ENCODE measurements at regions not wholly inside any gene's neighbourhood (a gene's known extent, or its start where the extent isn't known, plus 50 kb on each side); places are given as distances from the start of the nearest gene placed in this dataset.

DNA sequence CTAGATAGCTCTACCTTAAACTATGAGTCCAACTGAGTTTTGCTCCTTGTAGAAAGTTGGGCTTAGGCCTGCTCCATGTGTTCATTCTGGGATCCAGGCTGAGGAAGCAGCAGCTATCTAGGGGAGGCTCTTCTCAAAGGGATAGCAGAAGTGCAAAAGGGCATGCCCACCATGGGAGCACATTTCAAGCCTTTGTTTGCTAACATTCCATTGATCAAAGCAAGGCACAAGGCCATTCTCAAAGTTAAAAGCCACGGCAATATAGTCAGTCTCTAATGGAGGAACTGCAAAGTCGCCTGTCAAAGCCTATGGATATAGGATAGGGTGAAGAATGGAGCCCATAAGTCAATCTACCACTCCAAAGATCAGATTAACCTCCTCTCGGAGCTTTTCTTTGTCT is 488.1 kb upstream of the ARX start:
- ATAC-seq (no peak), FAIRE-seq (no peak), DNase-seq (ENCODE audit: extremely low read depth in 1 of 4, low spot score in 3 of 4) (no peak)
- Histone ChIP-seq H3K27ac (ENCODE audit: extremely low read depth, low read depth, low read length) (no peak overlapping the region), H3K4me3 (no peak overlapping the region), H3K9me1 (ENCODE audit: control insufficient read depth, insufficient read depth, low read length) (no peaks in the 10 kb centered on the region), H3K27me3 (ENCODE audit: control insufficient read depth in 2 of 2, insufficient read depth in 2 of 2, low read length in 2 of 2) (no peaks in the 10 kb centered on the region), H3K79me2 (ENCODE audit: control insufficient read depth, insufficient read depth, low read length) (no peaks in the 10 kb centered on the region), H3K4me2 (ENCODE audit: insufficient read depth, low read length) (no peak overlapping the region), H3K9ac (ENCODE audit: insufficient read depth in 1 of 2, low read depth in 2 of 2, low read length in 2 of 2) (no peak overlapping the region), H3K4me1 (replicated peaks in 1 of 2; ENCODE audit: control insufficient read depth in 2 of 2, insufficient read depth in 2 of 2, low read length in 2 of 2) (no peaks in the 10 kb centered on the region), H3K9me3 (replicated peaks; ENCODE audit: control insufficient read depth, insufficient read depth, low read depth, low read length) (no peaks in the 10 kb centered on the region), H2AFZ (ENCODE audit: low read depth, low read length) (no peak overlapping the region), H4K20me1 (replicated peaks; ENCODE audit: control insufficient read depth, insufficient read depth, low read length) (no peaks in the 10 kb centered on the region), H3K36me3 (ENCODE audit: control insufficient read depth, insufficient read depth, low read length) (no peaks in the 10 kb centered on the region)
- POLR2A ChIA-PET: no interaction called here
- CTCF ChIA-PET (ENCODE audit: low intra/inter-chr PET ratio): no interaction called here
- intact Hi-C loops (cut with micrococcal nuclease): no loop called here
- BruUV-seq (replicated peaks): no TSS peak
- 0% methylated on average over 3 of the region's 3 CpGs for WGBS (ENCODE audit: insufficient coverage, low coverage, missing lambda C conversion rate)
- TF ChIP-seq KLF13 (tag; IDR thresholded peaks at IDR 0.05; ENCODE audit: borderline replicate concordance, low read depth): no peak
- TF ChIP-seq, protein P1, sequence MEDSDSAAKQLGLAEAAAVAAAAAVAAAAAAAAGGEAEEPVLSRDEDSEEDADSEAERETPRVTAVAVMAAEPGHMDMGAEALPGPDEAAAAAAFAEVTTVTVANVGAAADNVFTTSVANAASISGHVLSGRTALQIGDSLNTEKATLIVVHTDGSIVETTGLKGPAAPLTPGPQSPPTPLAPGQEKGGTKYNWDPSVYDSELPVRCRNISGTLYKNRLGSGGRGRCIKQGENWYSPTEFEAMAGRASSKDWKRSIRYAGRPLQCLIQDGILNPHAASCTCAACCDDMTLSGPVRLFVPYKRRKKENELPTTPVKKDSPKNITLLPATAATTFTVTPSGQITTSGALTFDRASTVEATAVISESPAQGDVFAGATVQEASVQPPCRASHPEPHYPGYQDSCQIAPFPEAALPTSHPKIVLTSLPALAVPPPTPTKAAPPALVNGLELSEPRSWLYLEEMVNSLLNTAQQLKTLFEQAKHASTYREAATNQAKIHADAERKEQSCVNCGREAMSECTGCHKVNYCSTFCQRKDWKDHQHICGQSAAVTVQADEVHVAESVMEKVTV (CRISPR knock-in tag; IDR thresholded peaks at IDR 0.05): no peak
- TF ChIP-seq, protein P2, sequence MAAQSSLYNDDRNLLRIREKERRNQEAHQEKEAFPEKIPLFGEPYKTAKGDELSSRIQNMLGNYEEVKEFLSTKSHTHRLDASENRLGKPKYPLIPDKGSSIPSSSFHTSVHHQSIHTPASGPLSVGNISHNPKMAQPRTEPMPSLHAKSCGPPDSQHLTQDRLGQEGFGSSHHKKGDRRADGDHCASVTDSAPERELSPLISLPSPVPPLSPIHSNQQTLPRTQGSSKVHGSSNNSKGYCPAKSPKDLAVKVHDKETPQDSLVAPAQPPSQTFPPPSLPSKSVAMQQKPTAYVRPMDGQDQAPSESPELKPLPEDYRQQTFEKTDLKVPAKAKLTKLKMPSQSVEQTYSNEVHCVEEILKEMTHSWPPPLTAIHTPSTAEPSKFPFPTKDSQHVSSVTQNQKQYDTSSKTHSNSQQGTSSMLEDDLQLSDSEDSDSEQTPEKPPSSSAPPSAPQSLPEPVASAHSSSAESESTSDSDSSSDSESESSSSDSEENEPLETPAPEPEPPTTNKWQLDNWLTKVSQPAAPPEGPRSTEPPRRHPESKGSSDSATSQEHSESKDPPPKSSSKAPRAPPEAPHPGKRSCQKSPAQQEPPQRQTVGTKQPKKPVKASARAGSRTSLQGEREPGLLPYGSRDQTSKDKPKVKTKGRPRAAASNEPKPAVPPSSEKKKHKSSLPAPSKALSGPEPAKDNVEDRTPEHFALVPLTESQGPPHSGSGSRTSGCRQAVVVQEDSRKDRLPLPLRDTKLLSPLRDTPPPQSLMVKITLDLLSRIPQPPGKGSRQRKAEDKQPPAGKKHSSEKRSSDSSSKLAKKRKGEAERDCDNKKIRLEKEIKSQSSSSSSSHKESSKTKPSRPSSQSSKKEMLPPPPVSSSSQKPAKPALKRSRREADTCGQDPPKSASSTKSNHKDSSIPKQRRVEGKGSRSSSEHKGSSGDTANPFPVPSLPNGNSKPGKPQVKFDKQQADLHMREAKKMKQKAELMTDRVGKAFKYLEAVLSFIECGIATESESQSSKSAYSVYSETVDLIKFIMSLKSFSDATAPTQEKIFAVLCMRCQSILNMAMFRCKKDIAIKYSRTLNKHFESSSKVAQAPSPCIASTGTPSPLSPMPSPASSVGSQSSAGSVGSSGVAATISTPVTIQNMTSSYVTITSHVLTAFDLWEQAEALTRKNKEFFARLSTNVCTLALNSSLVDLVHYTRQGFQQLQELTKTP (IDR thresholded peaks at IDR 0.05; ENCODE audit: low read depth in 1 of 2, partially characterized antibody in 2 of 2): no peak
- TF ChIP-seq, protein P3, sequence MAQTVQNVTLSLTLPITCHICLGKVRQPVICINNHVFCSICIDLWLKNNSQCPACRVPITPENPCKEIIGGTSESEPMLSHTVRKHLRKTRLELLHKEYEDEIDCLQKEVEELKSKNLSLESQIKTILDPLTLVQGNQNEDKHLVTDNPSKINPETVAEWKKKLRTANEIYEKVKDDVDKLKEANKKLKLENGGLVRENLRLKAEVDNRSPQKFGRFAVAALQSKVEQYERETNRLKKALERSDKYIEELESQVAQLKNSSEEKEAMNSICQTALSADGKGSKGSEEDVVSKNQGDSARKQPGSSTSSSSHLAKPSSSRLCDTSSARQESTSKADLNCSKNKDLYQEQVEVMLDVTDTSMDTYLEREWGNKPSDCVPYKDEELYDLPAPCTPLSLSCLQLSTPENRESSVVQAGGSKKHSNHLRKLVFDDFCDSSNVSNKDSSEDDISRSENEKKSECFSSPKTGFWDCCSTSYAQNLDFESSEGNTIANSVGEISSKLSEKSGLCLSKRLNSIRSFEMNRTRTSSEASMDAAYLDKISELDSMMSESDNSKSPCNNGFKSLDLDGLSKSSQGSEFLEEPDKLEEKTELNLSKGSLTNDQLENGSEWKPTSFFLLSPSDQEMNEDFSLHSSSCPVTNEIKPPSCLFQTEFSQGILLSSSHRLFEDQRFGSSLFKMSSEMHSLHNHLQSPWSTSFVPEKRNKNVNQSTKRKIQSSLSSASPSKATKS (CRISPR knock-in tag; IDR thresholded peaks at IDR 0.05): no peak
- TF ChIP-seq, protein P4, sequence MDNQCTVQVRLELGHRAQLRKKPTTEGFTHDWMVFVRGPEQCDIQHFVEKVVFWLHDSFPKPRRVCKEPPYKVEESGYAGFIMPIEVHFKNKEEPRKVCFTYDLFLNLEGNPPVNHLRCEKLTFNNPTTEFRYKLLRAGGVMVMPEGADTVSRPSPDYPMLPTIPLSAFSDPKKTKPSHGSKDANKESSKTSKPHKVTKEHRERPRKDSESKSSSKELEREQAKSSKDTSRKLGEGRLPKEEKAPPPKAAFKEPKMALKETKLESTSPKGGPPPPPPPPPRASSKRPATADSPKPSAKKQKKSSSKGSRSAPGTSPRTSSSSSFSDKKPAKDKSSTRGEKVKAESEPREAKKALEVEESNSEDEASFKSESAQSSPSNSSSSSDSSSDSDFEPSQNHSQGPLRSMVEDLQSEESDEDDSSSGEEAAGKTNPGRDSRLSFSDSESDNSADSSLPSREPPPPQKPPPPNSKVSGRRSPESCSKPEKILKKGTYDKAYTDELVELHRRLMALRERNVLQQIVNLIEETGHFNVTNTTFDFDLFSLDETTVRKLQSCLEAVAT (IDR thresholded peaks at IDR 0.05): no peak
- TF ChIP-seq PHB (CRISPR knock-in tag; IDR thresholded peaks at IDR 0.05): no peak
- no peak for TF ChIP-seq IFI16 (CRISPR knock-in tag; IDR thresholded peaks at IDR 0.05)
- no peak for TF ChIP-seq ZNF507 (tag; conservative IDR thresholded peaks at IDR 0.05)
- no peak for TF ChIP-seq KAT2B (IDR thresholded peaks at IDR 0.05; ENCODE audit: low read depth, low read length)
- no peak for TF ChIP-seq NFRKB (IDR thresholded peaks at IDR 0.05; ENCODE audit: low read depth)
- in situ Hi-C loops (cut with MboI): no loop called here

All from K562 (cell line).